NT2/D1 (cell line): ENCODE measurements at regions not wholly inside any gene's neighbourhood (a gene's known extent, or its start where the extent isn't known, plus 50 kb on each side); places are given as distances from the start of the nearest gene placed in this dataset.

Source experiments
- DNase-seq: peaks from one replicate; pipeline ENCODE4 v3.0.0-alpha.2; 2011; ENCODE audit warnings: low read depth, low spot score
- H3K27me3 ChIP-seq: 2 replicates; pipeline ENCODE4 v1.6.0; 2011; ENCODE audit warnings: mild to moderate bottlenecking; ENCODE audit not compliant: insufficient read length, insufficient read depth
- H3K36me3 ChIP-seq: 2 replicates; pipeline ENCODE4 v1.6.1; 2011; ENCODE audit warnings: mild to moderate bottlenecking, low read length, mixed read lengths; ENCODE audit not compliant: insufficient read depth, insufficient read length
- H3K4me1 ChIP-seq: 2 replicates; pipeline ENCODE4 v1.5.1; 2011; ENCODE audit not compliant: insufficient read depth, insufficient read length
- H3K4me3 ChIP-seq: 2 replicates; pipeline ENCODE4 v1.5.1; 2011; ENCODE audit warnings: low read depth; ENCODE audit not compliant: insufficient read length
- H3K9ac ChIP-seq: 2 replicates; pipeline ENCODE4 v1.6.0; 2011; ENCODE audit warnings: low read depth; ENCODE audit not compliant: insufficient read length
- H3K9me3 ChIP-seq: 2 replicates; pipeline ENCODE4 v1.5.1; 2011; ENCODE audit warnings: mild to moderate bottlenecking, low read length; ENCODE audit not compliant: insufficient read depth
- SUZ12 ChIP-seq: IDR thresholded peaks from 2 replicates; pipeline ENCODE4 v1.6.1; 2011; ENCODE audit not compliant: insufficient read length, insufficient read depth; ENCODE audit errors: extremely low read depth
- YY1 ChIP-seq: IDR thresholded peaks from 2 replicates; pipeline ENCODE4 v1.6.1; 2011; ENCODE audit not compliant: insufficient read length, insufficient read depth
- ZNF274 ChIP-seq: IDR thresholded peaks from 2 replicates; pipeline ENCODE4 v1.6.1; 2011; ENCODE audit warnings: mild to moderate bottlenecking, low read depth, low read length

DNA sequence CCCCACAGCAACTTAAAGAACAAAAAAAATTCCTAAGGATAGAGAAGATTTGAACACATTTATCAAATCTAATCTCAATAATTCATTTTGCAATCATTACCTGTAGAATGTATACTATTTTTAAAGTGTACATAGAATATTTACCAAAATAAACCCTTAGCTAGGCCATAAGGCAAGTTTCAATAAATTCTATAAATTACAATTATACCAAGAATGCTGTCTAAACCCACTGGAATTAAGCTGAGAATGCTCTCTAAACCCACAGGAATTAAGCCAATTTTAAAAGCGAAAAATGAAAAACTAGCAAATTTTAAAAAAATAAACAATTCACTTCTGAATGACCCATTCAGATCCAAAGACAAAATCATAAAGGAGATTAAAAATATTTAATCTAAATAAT is 540.4 kb upstream of the NBEA start:
- no peak for DNase-seq
- no peaks in the 10 kb centered on the region for H3K4me1 ChIP-seq
- TF ChIP-seq SUZ12 (no peak), ZNF274 (no peak)
- no peak overlapping the region for H3K9ac ChIP-seq
- H3K9me3 ChIP-seq: no peaks in the 10 kb centered on the region
- H3K27me3 ChIP-seq: no peaks in the 10 kb centered on the region
- H3K4me3 ChIP-seq: no peak overlapping the region
- no peaks in the 10 kb centered on the region for H3K36me3 ChIP-seq

- H3K4me1 ChIP-seq: no peaks in the 10 kb centered on the region
- no peaks in the 10 kb centered on the region for H3K9me3 ChIP-seq
- no peak overlapping the region for H3K4me3 ChIP-seq
- no peak for TF ChIP-seq YY1
- no peak for TF ChIP-seq ZNF274
- TF ChIP-seq SUZ12: no peak
- H3K9ac ChIP-seq: no peak overlapping the region
- no peaks in the 10 kb centered on the region for H3K36me3 ChIP-seq
- DNase-seq: no peak
- H3K27me3 ChIP-seq: no peaks in the 10 kb centered on the region
These were observed 536.5 kb upstream of the NBEA start for GRCh38 chr13:34405410-34406181.

- Histone ChIP-seq H3K36me3 (no peaks in the 10 kb centered on the region), H3K9ac (no peak overlapping the region), H3K4me1 (no peaks in the 10 kb centered on the region), H3K9me3 (no peaks in the 10 kb centered on the region), H3K4me3 (no peak overlapping the region), H3K27me3 (no peaks in the 10 kb centered on the region)
- no peak for DNase-seq
- TF ChIP-seq ZNF274 (no peak), YY1 (no peak), SUZ12 (no peak)
These were observed 533.4 kb upstream of the NBEA start for GRCh38 chr13:34408640-34409039.

- no peaks in the 10 kb centered on the region for H3K9me3 ChIP-seq
- H3K36me3 ChIP-seq: no peaks in the 10 kb centered on the region
- no peak for TF ChIP-seq SUZ12
- TF ChIP-seq ZNF274: no peak
- no peak for TF ChIP-seq YY1
- no peaks in the 10 kb centered on the region for H3K27me3 ChIP-seq
- no peak for DNase-seq
- no peak overlapping the region for H3K9ac ChIP-seq
- H3K4me3 ChIP-seq: no peak overlapping the region
- H3K4me1 ChIP-seq: no peaks in the 10 kb centered on the region
These were observed 532.4 kb upstream of the NBEA start for GRCh38 chr13:34409496-34410182.

- H3K4me3 ChIP-seq: no peak overlapping the region
- no peaks in the 10 kb centered on the region for H3K36me3 ChIP-seq
- H3K9ac ChIP-seq: no peak overlapping the region
- TF ChIP-seq YY1 (no peak), ZNF274 (no peak), SUZ12 (no peak)
- H3K4me1 ChIP-seq: no peaks in the 10 kb centered on the region
- H3K9me3 ChIP-seq: no peaks in the 10 kb centered on the region
- DNase-seq: no peak
- H3K27me3 ChIP-seq: no peaks in the 10 kb centered on the region
These were observed 531.4 kb upstream of the NBEA start for GRCh38 chr13:34410678-34411077.

- DNase-seq: no peak
- no peak overlapping the region for H3K9ac ChIP-seq
- H3K4me1 ChIP-seq: no peaks in the 10 kb centered on the region
- no peaks in the 10 kb centered on the region for H3K36me3 ChIP-seq
- no peak overlapping the region for H3K4me3 ChIP-seq
- no peaks in the 10 kb centered on the region for H3K27me3 ChIP-seq
- TF ChIP-seq SUZ12: no peak
- TF ChIP-seq YY1: no peak
- no peak for TF ChIP-seq ZNF274
- no peaks in the 10 kb centered on the region for H3K9me3 ChIP-seq
These were observed 530.9 kb upstream of the NBEA start for GRCh38 chr13:34411177-34411576.

GRCh38 chr13:34411894-34412293 is 530.2 kb upstream of the NBEA start:
- Histone ChIP-seq H3K27me3 (no peaks in the 10 kb centered on the region), H3K9ac (no peak overlapping the region), H3K9me3 (no peaks in the 10 kb centered on the region), H3K4me3 (no peak overlapping the region), H3K36me3 (no peaks in the 10 kb centered on the region), H3K4me1 (no peaks in the 10 kb centered on the region)
- no peak for DNase-seq
- TF ChIP-seq ZNF274 (no peak), SUZ12 (no peak), YY1 (no peak)
